ENCODE measurements at regions not wholly inside any gene's neighbourhood (a gene's known extent, or its start where the extent isn't known, plus 50 kb on each side); places are given as distances from the start of the nearest gene placed in this dataset.
"Not testable (repeated sequence)": the region's sequence is repeated elsewhere in the genome, so short reads cannot be mapped to it uniquely, and the experiment has no call there.

- H3K4me1 Mint-ChIP-seq (ENCODE audit: unreplicated experiment) = peaks cover 5% of the 10 kb centered on the region
- no peaks in the 10 kb centered on the region for H3K27me3 Mint-ChIP-seq
- H3K9me3 Mint-ChIP-seq = no peaks in the 10 kb centered on the region
- no peak for DNase-seq (ENCODE audit: extremely low spot score, unreplicated experiment)
- no peak overlapping the region for H3K4me3 Mint-ChIP-seq
- TF ChIP-seq CTCF (conservative IDR thresholded peaks at IDR 0.05) = no peak
- H3K36me3 Mint-ChIP-seq = no peaks in the 10 kb centered on the region
- peak overlapping the region; percentile 82 for H3K27ac Mint-ChIP-seq
Observed at GRCh38 chr1:185393205-185393604, 76.2 kb upstream of the IVNS1ABP start.

- Mint-ChIP-seq H3K4me1 (ENCODE audit: unreplicated experiment) (peaks cover 4% of the 10 kb centered on the region), H3K27ac (no peak overlapping the region), H3K4me3 (no peak overlapping the region), H3K36me3 (no peaks in the 10 kb centered on the region), H3K9me3 (no peaks in the 10 kb centered on the region), H3K27me3 (no peaks in the 10 kb centered on the region)
- TF ChIP-seq CTCF (conservative IDR thresholded peaks at IDR 0.05) = no peak
- DNase-seq (ENCODE audit: extremely low spot score, unreplicated experiment) = no peak
Observed at GRCh38 chr1:185388815-185389214, 71.8 kb upstream of the IVNS1ABP start.

DNA sequence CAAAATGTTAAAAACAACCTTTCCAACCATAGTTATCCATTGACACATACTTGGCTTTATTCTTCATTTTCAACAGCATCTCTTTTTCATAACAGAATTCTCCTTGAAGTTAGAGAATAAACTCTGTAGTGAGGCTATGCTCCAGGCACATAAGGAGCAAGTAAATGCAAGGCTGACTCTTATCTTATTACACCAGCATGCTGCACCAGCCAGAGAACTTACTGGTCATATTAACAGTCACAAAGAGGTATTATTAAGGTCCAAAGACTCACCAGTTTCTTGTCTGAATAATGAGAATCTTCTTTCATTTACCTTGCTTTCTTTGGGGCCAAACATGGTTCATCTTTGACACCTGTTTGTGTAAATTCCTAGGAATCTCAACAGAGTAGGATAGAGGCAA lies 71.3 kb upstream of the IVNS1ABP start:
- Mint-ChIP-seq H3K4me1 (ENCODE audit: unreplicated experiment) (no peaks in the 10 kb centered on the region), H3K36me3 (no peaks in the 10 kb centered on the region), H3K27me3 (no peaks in the 10 kb centered on the region), H3K4me3 (no peak overlapping the region), H3K9me3 (peaks cover under 1% of the 10 kb centered on the region), H3K27ac (no peak overlapping the region)
- DNase-seq (ENCODE audit: extremely low spot score, unreplicated experiment) = no peak
- no peak for TF ChIP-seq CTCF (conservative IDR thresholded peaks at IDR 0.05)

- DNase-seq (ENCODE audit: extremely low spot score, unreplicated experiment) = no peak
- Mint-ChIP-seq H3K27me3 (no peaks in the 10 kb centered on the region), H3K27ac (no peak overlapping the region), H3K4me1 (ENCODE audit: unreplicated experiment) (no peaks in the 10 kb centered on the region), H3K36me3 (no peaks in the 10 kb centered on the region), H3K9me3 (peaks cover 4% of the 10 kb centered on the region), H3K4me3 (no peak overlapping the region)
- no peak for TF ChIP-seq CTCF (conservative IDR thresholded peaks at IDR 0.05)
Observed at GRCh38 chr1:185385991-185386390, 68.9 kb upstream of the IVNS1ABP start.

- not testable (repeated sequence) for H3K4me1 Mint-ChIP-seq (ENCODE audit: unreplicated experiment); DNase-seq (ENCODE audit: extremely low spot score, unreplicated experiment); H3K9me3 Mint-ChIP-seq; H3K36me3 Mint-ChIP-seq; H3K27ac Mint-ChIP-seq; H3K4me3 Mint-ChIP-seq; H3K27me3 Mint-ChIP-seq
Observed at GRCh38 chr1:185383805-185384204, 66.8 kb upstream of the IVNS1ABP start.

- Mint-ChIP-seq H3K4me1 (ENCODE audit: unreplicated experiment) (no peaks in the 10 kb centered on the region), H3K27me3 (no peaks in the 10 kb centered on the region), H3K36me3 (no peaks in the 10 kb centered on the region), H3K9me3 (no peaks in the 10 kb centered on the region), H3K4me3 (no peak overlapping the region), H3K27ac (no peak overlapping the region)
- TF ChIP-seq CTCF (conservative IDR thresholded peaks at IDR 0.05) = no peak
- DNase-seq (ENCODE audit: extremely low spot score, unreplicated experiment) = no peak
Observed at GRCh38 chr1:185377831-185378230, 60.8 kb upstream of the IVNS1ABP start.

All from type B pancreatic cell (in vitro differentiated cells).